Smooth muscle cell (in vitro differentiated cells): ENCODE measurements at regions not wholly inside any gene's neighbourhood (a gene's known extent, or its start where the extent isn't known, plus 50 kb on each side); places are given as distances from the start of the nearest gene placed in this dataset.

Experiments used
- DNase-seq: peaks from one replicate; lab custom pipeline; 2025; ENCODE audit not compliant: unreplicated experiment; lab: John Stamatoyannopoulos, UW
- H2AFZ ChIP-seq: fragments of 200-600 bp; sonication (generic); 2 replicates; pipeline ENCODE4 v1.6.0; 2016; ENCODE audit warnings: antibody characterized with exemption, low read depth, mild to moderate bottlenecking
- H3F3A ChIP-seq: fragments of 200-600 bp; sonication (generic); 2 replicates; pipeline ENCODE4 v1.6.0; 2017; ENCODE audit warnings: antibody characterized with exemption, low read depth
- H3K27ac ChIP-seq: fragments of 200-600 bp; sonication (generic); 2 replicates; pipeline ENCODE4 v1.5.1; 2016; ENCODE audit warnings: low read depth, mild to moderate bottlenecking
- H3K27me3 ChIP-seq: fragments of 200-600 bp; sonication (generic); 2 replicates; pipeline ENCODE4 v1.6.1; 2016; ENCODE audit warnings: low read depth, mild to moderate bottlenecking
- H3K36me3 ChIP-seq: fragments of 200-600 bp; sonication (generic); 2 replicates; pipeline ENCODE4 v1.5.1; 2016; ENCODE audit warnings: low read depth
- H3K4me1 ChIP-seq: fragments of 200-600 bp; sonication (generic); 2 replicates; pipeline ENCODE4 v1.5.1; 2016; ENCODE audit warnings: low read depth
- H3K4me2 ChIP-seq: fragments of 200-600 bp; sonication (generic); 2 replicates; pipeline ENCODE4 v1.6.0; 2016; ENCODE audit warnings: mild to moderate bottlenecking
- H3K4me3 ChIP-seq: fragments of 200-600 bp; sonication (generic); 2 replicates; pipeline ENCODE4 v1.5.1; 2016; ENCODE audit warnings: mild to moderate bottlenecking
- H3K79me2 ChIP-seq: fragments of 200-600 bp; sonication (generic); 2 replicates; pipeline ENCODE4 v1.6.0; 2016; ENCODE audit warnings: low read depth, mild to moderate bottlenecking
- H3K9ac ChIP-seq: fragments of 200-600 bp; sonication (generic); 2 replicates; pipeline ENCODE4 v1.6.0; 2016; ENCODE audit warnings: low read depth
- H3K9me3 ChIP-seq: fragments of 200-600 bp; sonication (generic); replicated peaks from 2 replicates; pipeline ENCODE4 v1.5.1; 2016; ENCODE audit warnings: low read depth
- H4K20me1 ChIP-seq: fragments of 200-600 bp; sonication (generic); 2 replicates; pipeline ENCODE4 v1.6.0; 2016; ENCODE audit warnings: low read depth
- CTCF ChIP-seq: fragments of 200-600 bp; sonication (generic); IDR thresholded peaks from 2 replicates; pipeline ENCODE4 v1.5.1; 2017; ENCODE audit warnings: borderline replicate concordance, mild to moderate bottlenecking, antibody characterized with exemption; ENCODE audit not compliant: insufficient read depth, poor library complexity, severe bottlenecking
- WGBS: methylation state at CpG from one replicate; pipeline ENCODE4 v1.1.7; 2016; ENCODE audit warnings: low lambda C conversion rate; 5-methylcytosine and 5-hydroxymethylcytosine counted together

GRCh38 chr6:126608681-126609080 is 268.8 kb downstream of the CENPW start:
- Histone ChIP-seq H3K4me1 (no peaks in the 10 kb centered on the region), H3F3A (no peaks in the 10 kb centered on the region), H3K9ac (no peak overlapping the region), H3K27ac (no peak overlapping the region), H3K4me3 (no peak overlapping the region), H2AFZ (no peak overlapping the region), H3K27me3 (no peaks in the 10 kb centered on the region), H4K20me1 (no peaks in the 10 kb centered on the region), H3K9me3 (no peaks in the 10 kb centered on the region), H3K4me2 (no peak overlapping the region), H3K36me3 (no peaks in the 10 kb centered on the region), H3K79me2 (no peaks in the 10 kb centered on the region)
- DNase-seq, result no peak
- no peak for TF ChIP-seq CTCF
- WGBS, result 92% methylated on average over 4 of the region's 4 CpGs

GRCh38 chr6:126614642-126615504 is 275.0 kb downstream of the CENPW start:
- H3K9ac ChIP-seq, result no peak overlapping the region
- H3K9me3 ChIP-seq, result no peaks in the 10 kb centered on the region
- no peak overlapping the region for H3K4me2 ChIP-seq
- no peak overlapping the region for H3K4me3 ChIP-seq
- no peak overlapping the region for H3K27ac ChIP-seq
- H3K36me3 ChIP-seq, result no peaks in the 10 kb centered on the region
- H3K27me3 ChIP-seq, result peaks cover 10% of the 10 kb centered on the region
- DNase-seq, result no peak
- no peak for TF ChIP-seq CTCF
- H3K79me2 ChIP-seq, result no peaks in the 10 kb centered on the region
- H4K20me1 ChIP-seq, result no peaks in the 10 kb centered on the region
- H3F3A ChIP-seq, result no peaks in the 10 kb centered on the region
- H3K4me1 ChIP-seq, result no peaks in the 10 kb centered on the region
- no peak overlapping the region for H2AFZ ChIP-seq
- WGBS, result 85% methylated on average over 6 of the region's 6 CpGs

GRCh38 chr6:126616866-126617265 is 277.0 kb downstream of the CENPW start:
- Histone ChIP-seq H3K4me3 (no peak overlapping the region), H3K4me2 (no peak overlapping the region), H4K20me1 (no peaks in the 10 kb centered on the region), H3K9ac (no peak overlapping the region), H3K79me2 (no peaks in the 10 kb centered on the region), H3K36me3 (no peaks in the 10 kb centered on the region), H3F3A (no peaks in the 10 kb centered on the region), H3K9me3 (no peaks in the 10 kb centered on the region), H3K4me1 (no peaks in the 10 kb centered on the region), H3K27ac (no peak overlapping the region), H2AFZ (no peak overlapping the region), H3K27me3 (peaks cover 10% of the 10 kb centered on the region)
- DNase-seq, result no peak
- WGBS, result 70% methylated on average over 2 of the region's 2 CpGs
- no peak for TF ChIP-seq CTCF
